Activated T-helper 1 cell treated with anti-CD3 and anti-CD28 coated beads, Interleukin-12 subunit alpha, Interleukin-12 subunit beta, Interleukin-2, Interleukin-4 antibody, amounts not matched to agents 30 ng/mL and 10 ng/mL and 1 ng/mL, durations not matched to agents 14 hours and 24 hours and 36 hours (primary cell): ENCODE measurements at regions not wholly inside any gene's neighbourhood (a gene's known extent, or its start where the extent isn't known, plus 50 kb on each side); places are given as distances from the start of the nearest gene placed in this dataset.

Source experiments
- DNase-seq: peaks from one replicate; pipeline ENCODE4 v3.0.0; 2021; ENCODE audit warnings: low spot score
- H3K27ac Mint-ChIP-seq: one replicate; pipeline ENCODE4 v1.8.0; 2021; ENCODE audit warnings: mild to moderate bottlenecking, mixed read lengths
- H3K27me3 Mint-ChIP-seq: one replicate; pipeline ENCODE4 v1.8.0; 2022; ENCODE audit warnings: mild to moderate bottlenecking, moderate library complexity, mixed read lengths; ENCODE audit not compliant: insufficient read depth
- H3K36me3 Mint-ChIP-seq: one replicate; pipeline ENCODE4 v1.8.0; 2021; ENCODE audit warnings: low read depth, mixed read lengths
- H3K4me1 Mint-ChIP-seq: one replicate; pipeline ENCODE4 v1.8.0; 2021; ENCODE audit warnings: low read depth, mixed read lengths
- H3K4me3 Mint-ChIP-seq: one replicate; pipeline ENCODE4 v1.8.0; 2021; ENCODE audit warnings: mild to moderate bottlenecking, moderate library complexity, mixed read lengths
- H3K9me3 Mint-ChIP-seq: one replicate; pipeline ENCODE4 v1.8.0; 2021; ENCODE audit warnings: mixed read lengths
- intact Hi-C: fragments of 100-400 bp; cut with micrococcal nuclease; formaldehyde crosslinking; loops from one replicate; pipeline ENCODE4 v1.15.1; 2024

- Mint-ChIP-seq H3K27ac (no peak overlapping the region), H3K9me3 (no peaks in the 10 kb centered on the region), H3K36me3 (no peaks in the 10 kb centered on the region), H3K4me1 (no peaks in the 10 kb centered on the region), H3K27me3 (no peaks in the 10 kb centered on the region), H3K4me3 (no peak overlapping the region)
- no peak for DNase-seq
- intact Hi-C loops = no loop called here
Measured at GRCh38 chr13:86856991-86857390, 814.2 kb upstream of the SLITRK5 start.

- Mint-ChIP-seq H3K4me1 (no peaks in the 10 kb centered on the region), H3K4me3 (no peak overlapping the region), H3K27ac (no peak overlapping the region), H3K36me3 (no peaks in the 10 kb centered on the region), H3K27me3 (no peaks in the 10 kb centered on the region), H3K9me3 (no peaks in the 10 kb centered on the region)
- no peak for DNase-seq
- intact Hi-C loops = no loop called here
Measured at GRCh38 chr13:86858216-86858615, 813.0 kb upstream of the SLITRK5 start.

GRCh38 chr13:86862137-86862536 lies 809.0 kb upstream of the SLITRK5 start:
- Mint-ChIP-seq H3K4me3 (no peak overlapping the region), H3K4me1 (no peaks in the 10 kb centered on the region), H3K36me3 (no peaks in the 10 kb centered on the region), H3K9me3 (no peaks in the 10 kb centered on the region), H3K27me3 (no peaks in the 10 kb centered on the region), H3K27ac (no peak overlapping the region)
- intact Hi-C loops = no loop called here
- no peak for DNase-seq

GRCh38 chr13:86864376-86864775 lies 806.8 kb upstream of the SLITRK5 start:
- Mint-ChIP-seq H3K9me3 (no peaks in the 10 kb centered on the region), H3K27ac (no peak overlapping the region), H3K27me3 (no peaks in the 10 kb centered on the region), H3K4me3 (no peak overlapping the region), H3K4me1 (no peaks in the 10 kb centered on the region), H3K36me3 (no peaks in the 10 kb centered on the region)
- intact Hi-C loops = no loop called here
- no peak for DNase-seq

- DNase-seq = no peak
- H3K27me3 Mint-ChIP-seq = no peaks in the 10 kb centered on the region
- no peak overlapping the region for H3K27ac Mint-ChIP-seq
- H3K4me3 Mint-ChIP-seq = no peak overlapping the region
- intact Hi-C loops = loop anchor here (2.0 to 10.0 kb wide), 2 partner anchors 404 to 804 kb away; partner anchors contain the start of gene SLITRK5
- no peaks in the 10 kb centered on the region for H3K4me1 Mint-ChIP-seq
- H3K36me3 Mint-ChIP-seq = no peaks in the 10 kb centered on the region
- no peaks in the 10 kb centered on the region for H3K9me3 Mint-ChIP-seq
Measured at GRCh38 chr13:86870444-86870843, 800.7 kb upstream of the SLITRK5 start.

- intact Hi-C loops = loop anchor here (10.0 kb wide), 1 partner anchor 797 kb away; the partner anchor contains the start of gene SLITRK5
Measured at GRCh38 chr13:86877441-86877840, 793.7 kb upstream of the SLITRK5 start.

GRCh38 chr13:86878781-86879180 lies 792.4 kb upstream of the SLITRK5 start:
- no peak overlapping the region for H3K4me3 Mint-ChIP-seq
- H3K4me1 Mint-ChIP-seq = no peaks in the 10 kb centered on the region
- no peaks in the 10 kb centered on the region for H3K36me3 Mint-ChIP-seq
- no peaks in the 10 kb centered on the region for H3K27me3 Mint-ChIP-seq
- intact Hi-C loops = loop anchor here (10.0 kb wide), 1 partner anchor 796 kb away; the partner anchor contains the start of gene SLITRK5
- no peaks in the 10 kb centered on the region for H3K9me3 Mint-ChIP-seq
- no peak for DNase-seq
- no peak overlapping the region for H3K27ac Mint-ChIP-seq

More at GRCh38 chr13:86877441-86877840, 793.7 kb upstream of the SLITRK5 start:
- no peak overlapping the region for H3K27ac Mint-ChIP-seq
- no peaks in the 10 kb centered on the region for H3K36me3 Mint-ChIP-seq
- H3K27me3 Mint-ChIP-seq = no peaks in the 10 kb centered on the region
- no peaks in the 10 kb centered on the region for H3K9me3 Mint-ChIP-seq
- H3K4me3 Mint-ChIP-seq = no peak overlapping the region
- no peaks in the 10 kb centered on the region for H3K4me1 Mint-ChIP-seq
- DNase-seq = no peak

- Mint-ChIP-seq H3K4me3 (no peak overlapping the region), H3K4me1 (no peaks in the 10 kb centered on the region), H3K27me3 (no peaks in the 10 kb centered on the region), H3K9me3 (no peaks in the 10 kb centered on the region), H3K36me3 (no peaks in the 10 kb centered on the region), H3K27ac (no peak overlapping the region)
- no peak for DNase-seq
- intact Hi-C loops = no loop called here
Measured at GRCh38 chr13:86881390-86881789, 789.8 kb upstream of the SLITRK5 start.

- Mint-ChIP-seq H3K4me1 (no peaks in the 10 kb centered on the region), H3K36me3 (no peaks in the 10 kb centered on the region), H3K27me3 (no peaks in the 10 kb centered on the region), H3K9me3 (no peaks in the 10 kb centered on the region), H3K27ac (no peak overlapping the region), H3K4me3 (no peak overlapping the region)
- DNase-seq = no peak
- intact Hi-C loops = no loop called here
Measured at GRCh38 chr13:86882107-86882506, 789.1 kb upstream of the SLITRK5 start.

GRCh38 chr13:86882835-86883234 lies 788.3 kb upstream of the SLITRK5 start:
- no peaks in the 10 kb centered on the region for H3K9me3 Mint-ChIP-seq
- intact Hi-C loops = no loop called here
- no peak for DNase-seq

GRCh38 chr13:86892330-86892729 lies 778.8 kb upstream of the SLITRK5 start:
- no peak overlapping the region for H3K27ac Mint-ChIP-seq
- no peaks in the 10 kb centered on the region for H3K36me3 Mint-ChIP-seq
- H3K9me3 Mint-ChIP-seq = peaks cover 16% of the 10 kb centered on the region
- no peaks in the 10 kb centered on the region for H3K4me1 Mint-ChIP-seq
- H3K4me3 Mint-ChIP-seq = no peak overlapping the region
- intact Hi-C loops = no loop called here
- no peak for DNase-seq
- no peaks in the 10 kb centered on the region for H3K27me3 Mint-ChIP-seq

More at GRCh38 chr13:86882835-86883234, 788.3 kb upstream of the SLITRK5 start:
- H3K36me3 Mint-ChIP-seq = no peaks in the 10 kb centered on the region
- H3K4me1 Mint-ChIP-seq = no peaks in the 10 kb centered on the region
- no peak overlapping the region for H3K27ac Mint-ChIP-seq
- no peak overlapping the region for H3K4me3 Mint-ChIP-seq
- no peaks in the 10 kb centered on the region for H3K27me3 Mint-ChIP-seq

GRCh38 chr13:86900906-86901305 lies 770.3 kb upstream of the SLITRK5 start:
- H3K4me1 Mint-ChIP-seq = no peaks in the 10 kb centered on the region
- no peaks in the 10 kb centered on the region for H3K36me3 Mint-ChIP-seq
- no peak for DNase-seq
- intact Hi-C loops = no loop called here
- H3K27ac Mint-ChIP-seq = no peak overlapping the region
- peaks cover 6% of the 10 kb centered on the region for H3K9me3 Mint-ChIP-seq
- no peak overlapping the region for H3K4me3 Mint-ChIP-seq
- H3K27me3 Mint-ChIP-seq = no peaks in the 10 kb centered on the region

GRCh38 chr13:86906127-86906874 lies 764.9 kb upstream of the SLITRK5 start:
- H3K4me1 Mint-ChIP-seq = no peaks in the 10 kb centered on the region
- H3K36me3 Mint-ChIP-seq = no peaks in the 10 kb centered on the region
- DNase-seq = no peak
- no peak overlapping the region for H3K27ac Mint-ChIP-seq
- H3K27me3 Mint-ChIP-seq = no peaks in the 10 kb centered on the region
- H3K4me3 Mint-ChIP-seq = no peak overlapping the region
- H3K9me3 Mint-ChIP-seq = peaks cover 5% of the 10 kb centered on the region
- intact Hi-C loops = no loop called here

- H3K36me3 Mint-ChIP-seq = no peaks in the 10 kb centered on the region
- H3K9me3 Mint-ChIP-seq = peaks cover 5% of the 10 kb centered on the region
- intact Hi-C loops = no loop called here
- H3K27me3 Mint-ChIP-seq = no peaks in the 10 kb centered on the region
- H3K27ac Mint-ChIP-seq = no peak overlapping the region
- H3K4me1 Mint-ChIP-seq = no peaks in the 10 kb centered on the region
- no peak overlapping the region for H3K4me3 Mint-ChIP-seq
- DNase-seq = no peak
Measured at GRCh38 chr13:86907156-86907555, 764.0 kb upstream of the SLITRK5 start.
